Neural cell (in vitro differentiated cells): ENCODE measurements at regions not wholly inside any gene's neighbourhood (a gene's known extent, or its start where the extent isn't known, plus 50 kb on each side); places are given as distances from the start of the nearest gene placed in this dataset.

Experiments used
- H2AFZ ChIP-seq: fragments of 200-600, 300-800 bp; sonication (generic), shearing (Covaris generic); 2 replicates; pipeline ENCODE4 v1.6.0; 2014; ENCODE audit warnings: low read depth, mild to moderate bottlenecking, antibody characterized with exemption, low read length, moderate library complexity
- H3F3A ChIP-seq: fragments of 200-600 bp; shearing (Covaris generic); 2 replicates; pipeline ENCODE4 v1.6.1; 2016; ENCODE audit warnings: mild to moderate bottlenecking, moderate library complexity, mixed read lengths, antibody characterized with exemption, low read length; ENCODE audit not compliant: insufficient read depth, poor library complexity, severe bottlenecking
- H3K27ac ChIP-seq: fragments of 200-600, 300-800 bp; sonication (generic), shearing (Covaris generic); 2 replicates; pipeline ENCODE4 v1.5.1; 2014; ENCODE audit warnings: mild to moderate bottlenecking, low read length, moderate library complexity
- H3K27me3 ChIP-seq: fragments of 300-800, 200-600 bp; sonication (generic), shearing (Covaris generic); 2 replicates; pipeline ENCODE4 v1.6.0; 2014; ENCODE audit warnings: mild to moderate bottlenecking, low read depth, low read length, moderate library complexity; ENCODE audit not compliant: insufficient read depth
- H3K36me3 ChIP-seq: fragments of 300-800, 200-600 bp; sonication (generic), shearing (Covaris generic); 2 replicates; pipeline ENCODE4 v1.5.1; 2014; ENCODE audit warnings: mild to moderate bottlenecking, antibody characterized with exemption, low read length, moderate library complexity; ENCODE audit not compliant: insufficient read depth
- H3K4me2 ChIP-seq: fragments of 300-800, 200-600 bp; sonication (generic), shearing (Covaris generic); 2 replicates; pipeline ENCODE4 v1.6.0; 2014; ENCODE audit warnings: mild to moderate bottlenecking, low read length
- H3K4me3 ChIP-seq: fragments of 300-800, 200-600 bp; sonication (generic), shearing (Covaris generic); 2 replicates; pipeline ENCODE4 v1.5.1; 2014; ENCODE audit warnings: mild to moderate bottlenecking, low read length, moderate library complexity
- H3K79me2 ChIP-seq: fragments of 200-600 bp; shearing (Covaris generic); replicated peaks from 2 replicates; pipeline ENCODE4 v1.6.0; 2014; ENCODE audit warnings: mild to moderate bottlenecking, low read length, moderate library complexity; ENCODE audit not compliant: insufficient read depth
- H3K9ac ChIP-seq: fragments of 300-800, 200-600 bp; sonication (generic), shearing (Covaris generic); 2 replicates; pipeline ENCODE4 v1.6.1; 2016; ENCODE audit warnings: mild to moderate bottlenecking, low read length, mixed read lengths
- H3K9me2 ChIP-seq: fragments of 200-600 bp; shearing (Covaris generic); 2 replicates; pipeline ENCODE4 v1.6.1; 2016; ENCODE audit warnings: mild to moderate bottlenecking, low read length, mixed read lengths; ENCODE audit not compliant: insufficient read depth
- H3K9me3 ChIP-seq: fragments of 200-600, 300-800 bp; sonication (generic), shearing (Covaris generic); 2 replicates; pipeline ENCODE4 v1.6.1; 2016; ENCODE audit warnings: mild to moderate bottlenecking, mixed run types, low read length, moderate library complexity, mixed read lengths
- H4K20me1 ChIP-seq: fragments of 200-600 bp; shearing (Covaris generic); 2 replicates; pipeline ENCODE4 v1.6.1; 2016; ENCODE audit warnings: mild to moderate bottlenecking, mixed run types; ENCODE audit not compliant: insufficient read depth
- EP300 ChIP-seq: fragments of 450-650 bp; conservative IDR thresholded peaks from 2 replicates; pipeline ENCODE4 v1.6.1; 2014; ENCODE audit warnings: antibody characterized with exemption, mild to moderate bottlenecking, moderate library complexity; ENCODE audit not compliant: poor library complexity, severe bottlenecking
- EZH2 ChIP-seq: fragments of 200-600, 300-800 bp; shearing (Covaris generic), sonication (generic); IDR thresholded peaks from 2 replicates; pipeline ENCODE4 v1.6.1; 2014; ENCODE audit warnings: antibody characterized with exemption, low read length, borderline replicate concordance, mild to moderate bottlenecking; ENCODE audit not compliant: insufficient read depth, poor library complexity, severe bottlenecking
- MXI1 ChIP-seq: fragments of 450-650 bp; conservative IDR thresholded peaks from 2 replicates; pipeline ENCODE4 v1.6.1; 2014; ENCODE audit warnings: antibody characterized with exemption, mild to moderate bottlenecking; ENCODE audit not compliant: poor library complexity, severe bottlenecking
- POLR2AphosphoS5 ChIP-seq: IDR thresholded peaks from 2 replicates; pipeline ENCODE4 v1.6.1; 2012
- RAD21 ChIP-seq: fragments of 450-650 bp; conservative IDR thresholded peaks from 2 replicates; pipeline ENCODE4 v1.6.1; 2014; ENCODE audit warnings: antibody characterized with exemption, mild to moderate bottlenecking, moderate library complexity
- SMC3 ChIP-seq: fragments of 450-650 bp; conservative IDR thresholded peaks from 2 replicates; pipeline ENCODE4 v1.6.1; 2014; ENCODE audit warnings: antibody characterized with exemption, mild to moderate bottlenecking, moderate library complexity; ENCODE audit not compliant: poor library complexity
- TAF1 ChIP-seq: IDR thresholded peaks from 2 replicates; pipeline ENCODE4 v1.6.1; 2012; ENCODE audit warnings: low read depth
- TF ChIP-seq, protein P1 (sequence below): IDR thresholded peaks from 2 replicates; pipeline ENCODE4 v1.6.1; 2012; ENCODE audit warnings: borderline replicate concordance
- TF ChIP-seq, protein P2 (sequence below): fragments of 450-650 bp; IDR thresholded peaks from 2 replicates; pipeline ENCODE4 v1.5.1; 2014; ENCODE audit warnings: antibody characterized with exemption, mild to moderate bottlenecking, moderate library complexity; ENCODE audit not compliant: poor library complexity, severe bottlenecking

DNA sequence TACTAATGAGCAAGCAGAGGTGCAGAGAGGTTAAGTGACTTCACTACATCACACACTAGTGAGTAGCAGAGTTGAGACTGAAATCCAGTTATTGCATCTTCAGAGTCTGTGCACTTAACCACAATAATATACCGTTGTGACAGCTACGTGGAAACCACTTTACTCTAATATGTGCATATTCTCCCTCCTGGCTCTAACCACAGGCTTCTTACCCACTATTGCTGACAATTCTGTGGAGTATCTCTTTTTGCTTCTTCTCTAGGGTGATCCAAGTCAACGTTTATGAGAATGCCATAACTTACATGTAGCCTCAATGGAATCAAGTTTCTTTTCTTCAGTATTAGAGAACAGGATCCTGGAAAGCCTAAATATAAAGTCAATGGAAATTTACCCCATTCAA lies 64.2 kb upstream of the MEOX2 start:
- H2AFZ ChIP-seq = no peak overlapping the region
- no peak overlapping the region for H3K4me2 ChIP-seq
- H3K36me3 ChIP-seq = no peaks in the 10 kb centered on the region
- H3K27me3 ChIP-seq = no peaks in the 10 kb centered on the region
- no peaks in the 10 kb centered on the region for H3F3A ChIP-seq
- H3K9me3 ChIP-seq = no peaks in the 10 kb centered on the region
- no peak overlapping the region for H3K4me3 ChIP-seq
- H3K9me2 ChIP-seq = no peaks in the 10 kb centered on the region
- H3K79me2 ChIP-seq = no peaks in the 10 kb centered on the region
- no peak overlapping the region for H3K27ac ChIP-seq
- H3K9ac ChIP-seq = no peak overlapping the region
- H4K20me1 ChIP-seq = no peaks in the 10 kb centered on the region
- no peak for TF ChIP-seq POLR2AphosphoS5
- TF ChIP-seq EZH2 = no peak

DNA sequence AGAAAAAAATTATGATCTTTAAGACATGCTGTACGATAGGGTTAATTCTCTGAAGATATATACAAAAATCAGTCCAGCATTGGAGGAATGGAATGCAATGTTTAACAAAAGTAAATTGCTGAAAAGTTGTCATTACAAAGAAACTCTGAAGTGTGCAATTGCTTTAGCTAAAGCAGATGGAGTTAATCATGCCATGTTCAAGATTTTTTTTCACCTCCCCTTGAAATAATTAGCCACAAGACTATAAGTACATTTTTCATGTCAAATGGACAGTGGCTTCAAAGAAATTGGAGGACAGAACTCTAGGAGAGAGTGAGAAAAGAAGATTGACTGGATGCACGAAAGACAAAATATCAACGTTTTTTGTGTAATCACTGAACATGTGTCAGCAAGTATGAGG lies 63.1 kb upstream of the MEOX2 start:
- H3K27ac ChIP-seq = no peak overlapping the region
- H2AFZ ChIP-seq = no peak overlapping the region
- no peaks in the 10 kb centered on the region for H3K9me2 ChIP-seq
- H3K4me3 ChIP-seq = no peak overlapping the region
- no peaks in the 10 kb centered on the region for H3F3A ChIP-seq
- H3K79me2 ChIP-seq = no peaks in the 10 kb centered on the region
- no peaks in the 10 kb centered on the region for H3K9me3 ChIP-seq
- H3K9ac ChIP-seq = no peak overlapping the region
- H3K36me3 ChIP-seq = no peaks in the 10 kb centered on the region
- no peak overlapping the region for H3K4me2 ChIP-seq
- H4K20me1 ChIP-seq = no peaks in the 10 kb centered on the region
- TF ChIP-seq, protein P1, sequence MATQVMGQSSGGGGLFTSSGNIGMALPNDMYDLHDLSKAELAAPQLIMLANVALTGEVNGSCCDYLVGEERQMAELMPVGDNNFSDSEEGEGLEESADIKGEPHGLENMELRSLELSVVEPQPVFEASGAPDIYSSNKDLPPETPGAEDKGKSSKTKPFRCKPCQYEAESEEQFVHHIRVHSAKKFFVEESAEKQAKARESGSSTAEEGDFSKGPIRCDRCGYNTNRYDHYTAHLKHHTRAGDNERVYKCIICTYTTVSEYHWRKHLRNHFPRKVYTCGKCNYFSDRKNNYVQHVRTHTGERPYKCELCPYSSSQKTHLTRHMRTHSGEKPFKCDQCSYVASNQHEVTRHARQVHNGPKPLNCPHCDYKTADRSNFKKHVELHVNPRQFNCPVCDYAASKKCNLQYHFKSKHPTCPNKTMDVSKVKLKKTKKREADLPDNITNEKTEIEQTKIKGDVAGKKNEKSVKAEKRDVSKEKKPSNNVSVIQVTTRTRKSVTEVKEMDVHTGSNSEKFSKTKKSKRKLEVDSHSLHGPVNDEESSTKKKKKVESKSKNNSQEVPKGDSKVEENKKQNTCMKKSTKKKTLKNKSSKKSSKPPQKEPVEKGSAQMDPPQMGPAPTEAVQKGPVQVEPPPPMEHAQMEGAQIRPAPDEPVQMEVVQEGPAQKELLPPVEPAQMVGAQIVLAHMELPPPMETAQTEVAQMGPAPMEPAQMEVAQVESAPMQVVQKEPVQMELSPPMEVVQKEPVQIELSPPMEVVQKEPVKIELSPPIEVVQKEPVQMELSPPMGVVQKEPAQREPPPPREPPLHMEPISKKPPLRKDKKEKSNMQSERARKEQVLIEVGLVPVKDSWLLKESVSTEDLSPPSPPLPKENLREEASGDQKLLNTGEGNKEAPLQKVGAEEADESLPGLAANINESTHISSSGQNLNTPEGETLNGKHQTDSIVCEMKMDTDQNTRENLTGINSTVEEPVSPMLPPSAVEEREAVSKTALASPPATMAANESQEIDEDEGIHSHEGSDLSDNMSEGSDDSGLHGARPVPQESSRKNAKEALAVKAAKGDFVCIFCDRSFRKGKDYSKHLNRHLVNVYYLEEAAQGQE = no peak
- TF ChIP-seq RAD21 = no peak
- no peak for TF ChIP-seq EZH2
- no peak for TF ChIP-seq POLR2AphosphoS5
- TF ChIP-seq TAF1 = no peak
- no peak for TF ChIP-seq MXI1
- no peak for TF ChIP-seq EP300
- no peak for TF ChIP-seq SMC3
- TF ChIP-seq, protein P2, sequence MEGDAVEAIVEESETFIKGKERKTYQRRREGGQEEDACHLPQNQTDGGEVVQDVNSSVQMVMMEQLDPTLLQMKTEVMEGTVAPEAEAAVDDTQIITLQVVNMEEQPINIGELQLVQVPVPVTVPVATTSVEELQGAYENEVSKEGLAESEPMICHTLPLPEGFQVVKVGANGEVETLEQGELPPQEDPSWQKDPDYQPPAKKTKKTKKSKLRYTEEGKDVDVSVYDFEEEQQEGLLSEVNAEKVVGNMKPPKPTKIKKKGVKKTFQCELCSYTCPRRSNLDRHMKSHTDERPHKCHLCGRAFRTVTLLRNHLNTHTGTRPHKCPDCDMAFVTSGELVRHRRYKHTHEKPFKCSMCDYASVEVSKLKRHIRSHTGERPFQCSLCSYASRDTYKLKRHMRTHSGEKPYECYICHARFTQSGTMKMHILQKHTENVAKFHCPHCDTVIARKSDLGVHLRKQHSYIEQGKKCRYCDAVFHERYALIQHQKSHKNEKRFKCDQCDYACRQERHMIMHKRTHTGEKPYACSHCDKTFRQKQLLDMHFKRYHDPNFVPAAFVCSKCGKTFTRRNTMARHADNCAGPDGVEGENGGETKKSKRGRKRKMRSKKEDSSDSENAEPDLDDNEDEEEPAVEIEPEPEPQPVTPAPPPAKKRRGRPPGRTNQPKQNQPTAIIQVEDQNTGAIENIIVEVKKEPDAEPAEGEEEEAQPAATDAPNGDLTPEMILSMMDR = no peak
- no peaks in the 10 kb centered on the region for H3K27me3 ChIP-seq

DNA sequence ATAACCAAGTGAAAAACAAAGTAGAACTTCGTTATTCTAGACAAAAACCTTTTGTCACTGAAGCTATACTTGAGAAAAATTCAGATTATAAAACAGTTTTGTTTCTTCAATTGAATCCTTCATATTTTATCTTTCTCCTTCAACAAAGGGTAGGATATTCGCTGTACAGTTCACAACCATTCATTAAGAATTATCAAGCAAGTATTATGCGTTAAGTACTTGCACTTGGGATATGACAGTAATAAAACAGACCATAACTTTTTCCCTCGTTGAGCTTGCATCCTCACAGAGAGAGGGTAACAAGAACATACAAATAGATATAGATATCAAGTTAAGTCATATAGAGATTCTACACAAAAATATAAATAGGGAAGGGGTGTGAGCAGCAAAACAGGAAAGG lies 61.2 kb upstream of the MEOX2 start:
- no peak overlapping the region for H3K9ac ChIP-seq
- H3K4me2 ChIP-seq = no peak overlapping the region
- H2AFZ ChIP-seq = no peak overlapping the region
- H3F3A ChIP-seq = no peaks in the 10 kb centered on the region
- no peak overlapping the region for H3K4me3 ChIP-seq
- H3K9me2 ChIP-seq = no peaks in the 10 kb centered on the region
- TF ChIP-seq, protein P2 = no peak
- TF ChIP-seq SMC3 (no peak), EP300 (no peak), EZH2 (no peak), MXI1 (no peak), TAF1 (no peak), RAD21 (no peak), POLR2AphosphoS5 (no peak)
- TF ChIP-seq, protein P1 = no peak
- no peaks in the 10 kb centered on the region for H4K20me1 ChIP-seq
- H3K36me3 ChIP-seq = no peaks in the 10 kb centered on the region
- no peaks in the 10 kb centered on the region for H3K79me2 ChIP-seq
- no peak overlapping the region for H3K27ac ChIP-seq
- H3K9me3 ChIP-seq = no peaks in the 10 kb centered on the region
- H3K27me3 ChIP-seq = no peaks in the 10 kb centered on the region
